ENCODE measurements at regions not wholly inside any gene's neighbourhood (a gene's known extent, or its start where the extent isn't known, plus 50 kb on each side); places are given as distances from the start of the nearest gene placed in this dataset.

DNA sequence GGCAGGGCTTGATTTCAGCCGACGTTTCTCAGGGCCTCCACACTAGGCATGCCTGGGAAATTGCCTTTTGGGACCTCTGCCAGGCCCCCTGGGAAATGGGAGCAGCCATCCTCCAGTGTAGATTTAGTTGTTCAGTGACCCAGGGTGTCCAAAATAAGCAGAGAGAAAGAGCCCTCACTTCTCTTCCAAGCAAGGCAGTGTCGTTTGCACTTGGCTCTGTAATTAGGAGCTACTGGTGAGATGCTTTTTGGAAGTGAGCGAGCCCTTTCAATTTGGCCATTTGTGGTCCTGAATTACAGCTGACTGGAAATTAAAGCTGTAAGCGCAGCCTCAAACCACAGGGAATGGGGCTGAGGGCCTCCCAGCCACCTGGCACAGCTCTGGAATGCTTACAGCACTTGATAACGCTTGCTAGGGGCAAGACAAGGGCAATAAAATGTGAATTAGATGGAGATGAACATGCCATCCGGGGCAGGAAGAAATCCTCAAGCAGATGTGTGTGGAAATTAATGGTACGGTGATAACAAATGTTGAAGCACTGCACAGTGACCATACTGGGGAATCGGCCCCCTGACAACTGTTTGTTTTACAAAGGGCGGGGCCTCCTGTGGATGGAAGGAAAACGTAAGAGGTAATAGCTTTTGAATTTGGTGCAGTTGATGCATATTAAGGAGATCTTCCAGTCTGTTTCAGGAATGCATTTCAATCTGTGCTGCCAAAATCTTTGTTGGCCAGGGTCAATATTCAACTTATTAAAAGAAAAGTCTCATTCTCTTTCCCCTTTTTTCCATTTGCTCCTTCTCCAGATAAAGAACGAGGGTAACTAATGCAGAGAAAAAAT lies 173.1 kb downstream of the UXS1 start:
- no peaks in the 10 kb centered on the region for H3K36me3 ChIP-seq (replicated peaks in 1 of 2; ENCODE audit: control insufficient read depth in 1 of 2, insufficient read depth in 2 of 2, low read length in 1 of 2)
- TF ChIP-seq MXI1 (IDR thresholded peaks at IDR 0.05; ENCODE audit: low read depth, low read length) (0 out of 2 replicates have a peak, but pooled peaks have one; percentile 9), GATA2 (CRISPR knock-in tag; IDR thresholded peaks at IDR 0.05) (peak; percentile 31; the same call in 1 of the 2 replicates), RCOR1 (IDR thresholded peaks at IDR 0.05; ENCODE audit: low read length) (peak; percentile 85)
- TF ChIP-seq, protein P1, sequence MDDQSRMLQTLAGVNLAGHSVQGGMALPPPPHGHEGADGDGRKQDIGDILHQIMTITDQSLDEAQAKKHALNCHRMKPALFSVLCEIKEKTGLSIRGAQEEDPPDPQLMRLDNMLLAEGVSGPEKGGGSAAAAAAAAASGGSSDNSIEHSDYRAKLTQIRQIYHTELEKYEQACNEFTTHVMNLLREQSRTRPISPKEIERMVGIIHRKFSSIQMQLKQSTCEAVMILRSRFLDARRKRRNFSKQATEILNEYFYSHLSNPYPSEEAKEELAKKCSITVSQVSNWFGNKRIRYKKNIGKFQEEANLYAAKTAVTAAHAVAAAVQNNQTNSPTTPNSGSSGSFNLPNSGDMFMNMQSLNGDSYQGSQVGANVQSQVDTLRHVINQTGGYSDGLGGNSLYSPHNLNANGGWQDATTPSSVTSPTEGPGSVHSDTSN (IDR thresholded peaks at IDR 0.05), result no peak
- TF ChIP-seq, protein P2, sequence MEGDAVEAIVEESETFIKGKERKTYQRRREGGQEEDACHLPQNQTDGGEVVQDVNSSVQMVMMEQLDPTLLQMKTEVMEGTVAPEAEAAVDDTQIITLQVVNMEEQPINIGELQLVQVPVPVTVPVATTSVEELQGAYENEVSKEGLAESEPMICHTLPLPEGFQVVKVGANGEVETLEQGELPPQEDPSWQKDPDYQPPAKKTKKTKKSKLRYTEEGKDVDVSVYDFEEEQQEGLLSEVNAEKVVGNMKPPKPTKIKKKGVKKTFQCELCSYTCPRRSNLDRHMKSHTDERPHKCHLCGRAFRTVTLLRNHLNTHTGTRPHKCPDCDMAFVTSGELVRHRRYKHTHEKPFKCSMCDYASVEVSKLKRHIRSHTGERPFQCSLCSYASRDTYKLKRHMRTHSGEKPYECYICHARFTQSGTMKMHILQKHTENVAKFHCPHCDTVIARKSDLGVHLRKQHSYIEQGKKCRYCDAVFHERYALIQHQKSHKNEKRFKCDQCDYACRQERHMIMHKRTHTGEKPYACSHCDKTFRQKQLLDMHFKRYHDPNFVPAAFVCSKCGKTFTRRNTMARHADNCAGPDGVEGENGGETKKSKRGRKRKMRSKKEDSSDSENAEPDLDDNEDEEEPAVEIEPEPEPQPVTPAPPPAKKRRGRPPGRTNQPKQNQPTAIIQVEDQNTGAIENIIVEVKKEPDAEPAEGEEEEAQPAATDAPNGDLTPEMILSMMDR (IDR thresholded peaks at IDR 0.05), result no peak
- H3K9me2 ChIP-seq, result no peaks in the 10 kb centered on the region
- ChIA-PET CTCF (interaction anchor here (0.5 to 1.0 kb wide), 2 partner anchors 13 to 60 kb away, joined by 3 read pairs; no protein-coding TSS in a partner anchor), POLR2A (no interaction called here)
- H3K9ac ChIP-seq, result no peak overlapping the region
- peak overlapping the region in 1 of 2 experiments; percentile 58; a peak in 2 of 4 replicates for H3K27ac ChIP-seq (ENCODE audit: low read depth in 2 of 2, low read length in 1 of 2)
- H3F3A ChIP-seq (replicated peaks; ENCODE audit: insufficient read depth), result no peaks in the 10 kb centered on the region
- H4K20me1 ChIP-seq (ENCODE audit: insufficient read depth), result no peaks in the 10 kb centered on the region
- no peaks in the 10 kb centered on the region; the same call in 1 of the 2 replicates for H3K27me3 ChIP-seq (ENCODE audit: insufficient read depth)
- no peaks in the 10 kb centered on the region for H3K9me3 ChIP-seq
- no peak overlapping the region for H3K4me2 ChIP-seq
- peaks cover 0 to 19% of the 10 kb centered on the region in 2 experiments; a peak in 2 of 4 replicates for H3K4me1 ChIP-seq (ENCODE audit: control insufficient read depth in 1 of 2, insufficient read depth in 2 of 2, low read depth in 1 of 2, low read length in 1 of 2)
- peak; percentile 59 for DNase-seq
- H2AFZ ChIP-seq (ENCODE audit: low read depth), result no peak overlapping the region
- H3K4me3 ChIP-seq (ENCODE audit: low read depth in 2 of 2, low read length in 1 of 2), result no peak overlapping the region
- 18% methylated on average over 11 of the region's 12 CpGs for WGBS (ENCODE audit: low lambda C conversion rate)
- no peaks in the 10 kb centered on the region for H3K79me2 ChIP-seq (ENCODE audit: insufficient read depth)

GRCh38 chr2:106020032-106020431 lies 174.1 kb downstream of the UXS1 start:
- Histone ChIP-seq H3K4me3 (ENCODE audit: low read depth in 2 of 2, low read length in 1 of 2) (no peak overlapping the region), H3K9me2 (no peaks in the 10 kb centered on the region), H3K27me3 (ENCODE audit: insufficient read depth) (no peaks in the 10 kb centered on the region; the same call in 1 of the 2 replicates), H3K9ac (no peak overlapping the region), H3K9me3 (no peaks in the 10 kb centered on the region), H2AFZ (ENCODE audit: low read depth) (no peak overlapping the region), H3F3A (replicated peaks; ENCODE audit: insufficient read depth) (no peaks in the 10 kb centered on the region), H3K36me3 (replicated peaks in 1 of 2; ENCODE audit: control insufficient read depth in 1 of 2, insufficient read depth in 2 of 2, low read length in 1 of 2) (no peaks in the 10 kb centered on the region), H3K27ac (ENCODE audit: low read depth in 2 of 2, low read length in 1 of 2) (peak overlapping the region in 1 of 2 experiments; percentile 58; a peak in 1 of 4 replicates), H4K20me1 (ENCODE audit: insufficient read depth) (no peaks in the 10 kb centered on the region), H3K4me2 (no peak overlapping the region), H3K79me2 (ENCODE audit: insufficient read depth) (no peaks in the 10 kb centered on the region), H3K4me1 (ENCODE audit: control insufficient read depth in 1 of 2, insufficient read depth in 2 of 2, low read depth in 1 of 2, low read length in 1 of 2) (peaks cover 0 to 19% of the 10 kb centered on the region in 2 experiments; a peak in 2 of 4 replicates)
- ChIA-PET CTCF (interaction anchor here (0.9 kb wide), 1 partner anchor 84 kb away, joined by 3 read pairs; no protein-coding TSS in a partner anchor), POLR2A (no interaction called here)
- 62% methylated on average over 4 of the region's 4 CpGs for whole genome bisulfite sequencing (ENCODE audit: low lambda C conversion rate)
- TF ChIP-seq RXRA (IDR thresholded peaks at IDR 0.05; ENCODE audit: borderline replicate concordance, low read depth), result no peak
- no peak for TF ChIP-seq RFX5 (IDR thresholded peaks at IDR 0.05; ENCODE audit: low read length)
- DNase-seq, result no peak
